GM23338 (cell line): ENCODE measurements at regions not wholly inside any gene's neighbourhood (a gene's known extent, or its start where the extent isn't known, plus 50 kb on each side); places are given as distances from the start of the nearest gene placed in this dataset.

Source experiments
- ATAC-seq: fragments of 200-7000 bp; cut with Tn5 transposase; 3 replicates; pipeline ENCODE4 v1.9.1; 2020
- DNase-seq: peaks from one replicate; pipeline ENCODE4 v3.0.0-alpha.2; 2015; ENCODE audit warnings: low spot score
- H2AFZ ChIP-seq: fragments of 200-600 bp; sonication (generic); 2 replicates; pipeline ENCODE4 v1.8.0; 2016; ENCODE audit warnings: antibody characterized with exemption, mild to moderate bottlenecking, moderate library complexity
- H3F3A ChIP-seq: fragments of 200-600 bp; sonication (generic); replicated peaks from 2 replicates; pipeline ENCODE4 v1.8.0; 2017; ENCODE audit warnings: antibody characterized with exemption, mixed run types, low read depth
- H3K27ac ChIP-seq: fragments of 200-600 bp; sonication (generic); 2 replicates; pipeline ENCODE4 v1.6.1; 2016; ENCODE audit warnings: low read depth
- H3K27me3 ChIP-seq: fragments of 200-600 bp; sonication (generic); 2 replicates; pipeline ENCODE4 v1.8.0; 2016; ENCODE audit warnings: mild to moderate bottlenecking, mixed run types, moderate library complexity; ENCODE audit not compliant: insufficient read depth
- H3K36me3 ChIP-seq: fragments of 200-600 bp; sonication (generic); 2 replicates; pipeline ENCODE4 v1.8.0; 2016; ENCODE audit warnings: mild to moderate bottlenecking; ENCODE audit not compliant: insufficient read depth
- H3K4me1 ChIP-seq: fragments of 200-600 bp; sonication (generic); 2 replicates; pipeline ENCODE4 v1.8.0; 2016; ENCODE audit warnings: mild to moderate bottlenecking, moderate library complexity; ENCODE audit not compliant: insufficient read depth
- H3K4me2 ChIP-seq: fragments of 200-600 bp; sonication (generic); 2 replicates; pipeline ENCODE4 v1.7.1; 2017; ENCODE audit warnings: mixed run types
- H3K4me3 ChIP-seq: fragments of 200-600 bp; sonication (generic); 2 replicates; pipeline ENCODE4 v1.6.1; 2016; ENCODE audit warnings: mixed run types
- H3K79me2 ChIP-seq: fragments of 200-600 bp; sonication (generic); replicated peaks from 2 replicates; pipeline ENCODE4 v1.8.0; 2017; ENCODE audit warnings: mild to moderate bottlenecking; ENCODE audit not compliant: insufficient read depth
- H3K9me2 ChIP-seq: fragments of 200-600 bp; sonication (generic); 2 replicates; pipeline ENCODE4 v1.8.0; 2017; ENCODE audit not compliant: insufficient read depth
- H4K20me1 ChIP-seq: fragments of 200-600 bp; sonication (generic); replicated peaks from 2 replicates; pipeline ENCODE4 v1.8.0; 2017; ENCODE audit warnings: mild to moderate bottlenecking; ENCODE audit not compliant: insufficient read depth
- H3K27ac Mint-ChIP-seq: 2 replicates; pipeline ENCODE4 v1.8.0; 2020; ENCODE audit warnings: inconsistent platforms, mild to moderate bottlenecking, moderate library complexity, mixed read lengths
- H3K27me3 Mint-ChIP-seq: 3 replicates; pipeline ENCODE4 v1.8.0; 2022; ENCODE audit warnings: low read depth, mild to moderate bottlenecking, moderate library complexity, mixed read lengths, inconsistent platforms; ENCODE audit not compliant: insufficient read depth, poor library complexity
- H3K36me3 Mint-ChIP-seq: 3 replicates; pipeline ENCODE4 v1.8.0; 2021; ENCODE audit warnings: low read depth, mild to moderate bottlenecking, inconsistent platforms, moderate library complexity, mixed read lengths
- H3K4me1 Mint-ChIP-seq: 3 replicates; pipeline ENCODE4 v1.8.0; 2020; ENCODE audit warnings: mild to moderate bottlenecking, inconsistent platforms, mixed read lengths
- H3K4me3 Mint-ChIP-seq: 3 replicates; pipeline ENCODE4 v1.8.0; 2021; ENCODE audit warnings: moderate library complexity, mild to moderate bottlenecking, inconsistent platforms, mixed read lengths
- H3K9me3 Mint-ChIP-seq: 3 replicates; pipeline ENCODE4 v1.8.0; 2020; ENCODE audit warnings: moderate library complexity, mild to moderate bottlenecking, inconsistent platforms, mixed read lengths
- CREB1 ChIP-seq: fragments of 250-450 bp; sonication (Bioruptor Pico); IDR thresholded peaks from 2 replicates; pipeline ENCODE4 v1.5.0; 2020; ENCODE audit warnings: low read depth, mild to moderate bottlenecking, moderate library complexity
- ETS1 ChIP-seq: IDR thresholded peaks from 2 replicates; pipeline ENCODE4 v1.6.1; 2016; ENCODE audit warnings: antibody characterized with exemption
- EZH2 ChIP-seq: fragments of 200-600 bp; sonication (generic); IDR thresholded peaks from one replicate; pipeline ENCODE4 v1.8.0; 2017; ENCODE audit warnings: antibody characterized with exemption, mild to moderate bottlenecking, low read depth; ENCODE audit not compliant: unreplicated experiment
- EZH2phosphoT487 ChIP-seq: fragments of 200-600 bp; sonication (generic); IDR thresholded peaks from one replicate; pipeline ENCODE4 v1.8.1; 2018; ENCODE audit warnings: antibody characterized with exemption; ENCODE audit not compliant: unreplicated experiment
- JUNB ChIP-seq: IDR thresholded peaks from one replicate; pipeline ENCODE4 v1.6.1; 2016; ENCODE audit warnings: antibody characterized with exemption; ENCODE audit not compliant: unreplicated experiment
- NANOG ChIP-seq: IDR thresholded peaks from 2 replicates; pipeline ENCODE4 v1.6.1; 2016; ENCODE audit warnings: antibody characterized with exemption, borderline replicate concordance
- POLR2AphosphoS5 ChIP-seq: IDR thresholded peaks from 2 replicates; pipeline ENCODE4 v1.6.1; 2016; ENCODE audit warnings: antibody characterized with exemption, low read depth
- REST ChIP-seq: IDR thresholded peaks from one replicate; pipeline ENCODE4 v1.6.1; 2018; ENCODE audit warnings: antibody characterized with exemption; ENCODE audit not compliant: unreplicated experiment
- ZNF114 ChIP-seq: fragments of 250-450 bp; sonication (Bioruptor Pico); IDR thresholded peaks from 2 replicates; pipeline ENCODE4 v1.5.0; 2020; ENCODE audit warnings: mild to moderate bottlenecking, moderate library complexity
- ZNF331 ChIP-seq: fragments of 250-450 bp; sonication (Bioruptor Pico); IDR thresholded peaks from 2 replicates; pipeline ENCODE4 v1.5.0; 2020; ENCODE audit warnings: low read depth, mild to moderate bottlenecking, moderate library complexity

GRCh38 chr11:8315463-8315862 lies 51.8 kb upstream of the LMO1 start:
- Mint-ChIP-seq H3K27me3 (peaks cover 4% of the 10 kb centered on the region), H3K27ac (no peak overlapping the region), H3K36me3 (no peaks in the 10 kb centered on the region), H3K4me3 (no peak overlapping the region), H3K9me3 (no peaks in the 10 kb centered on the region), H3K4me1 (peaks cover 6% of the 10 kb centered on the region; the same call in 2 of the 3 replicates)
- no peaks in the 10 kb centered on the region for H3K4me1 ChIP-seq
- H3K79me2 ChIP-seq = no peaks in the 10 kb centered on the region
- H3F3A ChIP-seq = no peaks in the 10 kb centered on the region
- no peaks in the 10 kb centered on the region for H4K20me1 ChIP-seq
- H2AFZ ChIP-seq = no peak overlapping the region
- H3K27ac ChIP-seq = no peak overlapping the region
- no peaks in the 10 kb centered on the region for H3K27me3 ChIP-seq
- no peak for TF ChIP-seq JUNB
- TF ChIP-seq EZH2 = no peak
- no peak for TF ChIP-seq ETS1
- no peak for TF ChIP-seq POLR2AphosphoS5
- no peak for TF ChIP-seq REST
- ATAC-seq (no peak), DNase-seq (no peak)
- H3K9me2 ChIP-seq = no peaks in the 10 kb centered on the region
- no peaks in the 10 kb centered on the region for H3K36me3 ChIP-seq
- H3K4me2 ChIP-seq = no peak overlapping the region
- no peak overlapping the region for H3K4me3 ChIP-seq

GRCh38 chr11:8314916-8315315 lies 51.2 kb upstream of the LMO1 start:
- H3K79me2 ChIP-seq = no peaks in the 10 kb centered on the region
- Mint-ChIP-seq H3K4me1 (peaks cover 6% of the 10 kb centered on the region), H3K27ac (no peak overlapping the region; the same call in 1 of the 2 replicates), H3K9me3 (no peaks in the 10 kb centered on the region), H3K27me3 (peaks cover 4% of the 10 kb centered on the region), H3K4me3 (no peak overlapping the region), H3K36me3 (no peaks in the 10 kb centered on the region)
- ATAC-seq (no peak), DNase-seq (no peak)
- H3K9me2 ChIP-seq = no peaks in the 10 kb centered on the region
- no peaks in the 10 kb centered on the region for H3K36me3 ChIP-seq
- no peaks in the 10 kb centered on the region for H3K4me1 ChIP-seq
- H3F3A ChIP-seq = no peaks in the 10 kb centered on the region
- H2AFZ ChIP-seq = no peak overlapping the region
- H4K20me1 ChIP-seq = no peaks in the 10 kb centered on the region
- no peak overlapping the region for H3K27ac ChIP-seq
- H3K4me2 ChIP-seq = no peak overlapping the region
- no peaks in the 10 kb centered on the region for H3K27me3 ChIP-seq
- no peak overlapping the region for H3K4me3 ChIP-seq
- TF ChIP-seq ZNF331 (CRISPR knock-in tag) (no peak), EZH2phosphoT487 (no peak), EZH2 (no peak), ZNF114 (CRISPR knock-in tag) (no peak), REST (no peak), NANOG (no peak), CREB1 (CRISPR knock-in tag) (no peak)
